HG03175 (cell line): ENCODE measurements at regions not wholly inside any gene's neighbourhood (a gene's known extent, or its start where the extent isn't known, plus 50 kb on each side); places are given as distances from the start of the nearest gene placed in this dataset.

Source experiments
- ATAC-seq: cut with Tn5 transposase; IDR thresholded peaks from one replicate; pipeline ENCODE4 v1.9.1; 2021; ENCODE audit warnings: mild to moderate bottlenecking, moderate library complexity; ENCODE audit not compliant: unreplicated experiment

- ATAC-seq, result no peak
Measured at GRCh38 chr4:129531253-129531652, 435.3 kb downstream of the C4orf33 start.

- peak; percentile 90 for ATAC-seq
Measured at GRCh38 chr4:129532573-129532972, 436.6 kb downstream of the C4orf33 start.

GRCh38 chr4:129543299-129543698 is 447.3 kb downstream of the C4orf33 start:
- ATAC-seq, result no peak

- ATAC-seq, result no peak
Measured at GRCh38 chr4:129545599-129546278, 449.8 kb downstream of the C4orf33 start.

- no peak for ATAC-seq
Measured at GRCh38 chr4:129546531-129546930, 450.6 kb downstream of the C4orf33 start.

- no peak for ATAC-seq
Measured at GRCh38 chr4:129550281-129550785, 454.4 kb downstream of the C4orf33 start.

GRCh38 chr4:129561280-129561679 is 465.3 kb downstream of the C4orf33 start:
- no peak for ATAC-seq

GRCh38 chr4:129561886-129562671 is 466.1 kb downstream of the C4orf33 start:
- no peak for ATAC-seq

GRCh38 chr4:129565214-129565613 is 469.3 kb downstream of the C4orf33 start:
- ATAC-seq, result no peak

GRCh38 chr4:129570326-129570725 is 474.4 kb downstream of the C4orf33 start:
- no peak for ATAC-seq

GRCh38 chr4:129578336-129578735 is 482.4 kb downstream of the C4orf33 start:
- ATAC-seq, result no peak

- ATAC-seq, result no peak
Measured at GRCh38 chr4:129581305-129581704, 485.4 kb downstream of the C4orf33 start.

GRCh38 chr4:129583868-129584267 is 487.9 kb downstream of the C4orf33 start:
- no peak for ATAC-seq

GRCh38 chr4:129598582-129598981 is 502.6 kb downstream of the C4orf33 start:
- ATAC-seq, result no peak

GRCh38 chr4:129600898-129601297 is 504.9 kb downstream of the C4orf33 start:
- no peak for ATAC-seq

- ATAC-seq, result no peak
Measured at GRCh38 chr4:129602447-129602846, 506.5 kb downstream of the C4orf33 start.

GRCh38 chr4:129603241-129603931 is 507.4 kb downstream of the C4orf33 start:
- no peak for ATAC-seq

GRCh38 chr4:129604632-129605255 is 508.8 kb downstream of the C4orf33 start:
- no peak for ATAC-seq

GRCh38 chr4:129614611-129615010 is 518.7 kb downstream of the C4orf33 start:
- no peak for ATAC-seq

GRCh38 chr4:129622566-129622965 is 526.6 kb downstream of the C4orf33 start:
- ATAC-seq, result no peak

- no peak for ATAC-seq
Measured at GRCh38 chr4:129623233-129623875, 527.4 kb downstream of the C4orf33 start.
